ENCODE measurements at regions not wholly inside any gene's neighbourhood (a gene's known extent, or its start where the extent isn't known, plus 50 kb on each side); places are given as distances from the start of the nearest gene placed in this dataset.

- TF ChIP-seq ISL1 (CRISPR knock-in tag; IDR thresholded peaks at IDR 0.05) (no peak), POU6F1 (CRISPR knock-in tag; IDR thresholded peaks at IDR 0.05; ENCODE audit: borderline replicate concordance, low read depth) (no peak), ZNF70 (CRISPR knock-in tag; IDR thresholded peaks at IDR 0.05) (no peak), BACH2 (CRISPR knock-in tag; IDR thresholded peaks at IDR 0.05; ENCODE audit: borderline replicate concordance) (no peak), OSR1 (CRISPR knock-in tag; IDR thresholded peaks at IDR 0.05) (no peak), TOX (CRISPR knock-in tag; IDR thresholded peaks at IDR 0.05; ENCODE audit: borderline replicate concordance) (no peak)
Measured at GRCh38 chr14:38774162-38774561, 328.9 kb downstream of the SEC23A start.

All from SK-N-SH treated with all-trans-retinoic acid at 6 μM for 48 hours (cell line).